ENCODE measurements at regions not wholly inside any gene's neighbourhood (a gene's known extent, or its start where the extent isn't known, plus 50 kb on each side); places are given as distances from the start of the nearest gene placed in this dataset.
"Not testable (repeated sequence)": the region's sequence is repeated elsewhere in the genome, so short reads cannot be mapped to it uniquely, and the experiment has no call there.

GRCh38 chr3:73120710-73121109 lies 59.3 kb downstream of the EBLN2 start:
- no peak for DNase-seq (ENCODE audit: low read depth, low spot score)

- DNase-seq (ENCODE audit: low read depth, low spot score): no peak
These were observed 60.3 kb downstream of the EBLN2 start for GRCh38 chr3:73121669-73122331.

GRCh38 chr3:73134034-73134433 lies 72.6 kb downstream of the EBLN2 start:
- DNase-seq (ENCODE audit: low read depth, low spot score): no peak

- DNase-seq (ENCODE audit: low read depth, low spot score): no peak
These were observed 75.5 kb downstream of the EBLN2 start for GRCh38 chr3:73136941-73137340.

GRCh38 chr3:73137736-73138403 lies 76.4 kb downstream of the EBLN2 start:
- no peak for DNase-seq (ENCODE audit: low read depth, low spot score)

GRCh38 chr3:73140772-73141442 lies 79.4 kb downstream of the EBLN2 start:
- DNase-seq (ENCODE audit: low read depth, low spot score): no peak

GRCh38 chr3:73141525-73141924 lies 80.1 kb downstream of the EBLN2 start:
- DNase-seq (ENCODE audit: low read depth, low spot score): no peak

- DNase-seq (ENCODE audit: low read depth, low spot score): peak; percentile 8
These were observed 81.9 kb downstream of the EBLN2 start for GRCh38 chr3:73143401-73143800.

- peak; percentile 85 for DNase-seq (ENCODE audit: low read depth, low spot score)
These were observed 82.4 kb downstream of the EBLN2 start for GRCh38 chr3:73143821-73144237.

GRCh38 chr3:73144276-73144675 lies 82.8 kb downstream of the EBLN2 start:
- peak; percentile 9 for DNase-seq (ENCODE audit: low read depth, low spot score)

- no peak for DNase-seq (ENCODE audit: low read depth, low spot score)
These were observed 83.4 kb downstream of the EBLN2 start for GRCh38 chr3:73144828-73145227.

- DNase-seq (ENCODE audit: low read depth, low spot score): not testable (repeated sequence)
These were observed 86.0 kb downstream of the EBLN2 start for GRCh38 chr3:73147479-73147878.

- DNase-seq (ENCODE audit: low read depth, low spot score): peak; percentile 13
These were observed 86.7 kb downstream of the EBLN2 start for GRCh38 chr3:73148206-73148605.

- DNase-seq (ENCODE audit: low read depth, low spot score): peak; percentile 65
These were observed 87.2 kb downstream of the EBLN2 start for GRCh38 chr3:73148682-73149081.

- DNase-seq (ENCODE audit: low read depth, low spot score): no peak
These were observed 89.1 kb downstream of the EBLN2 start for GRCh38 chr3:73150369-73151130.

GRCh38 chr3:73152571-73152970 lies 91.1 kb downstream of the EBLN2 start:
- DNase-seq (ENCODE audit: low read depth, low spot score): not testable (repeated sequence)

GRCh38 chr3:73153057-73153456 lies 91.6 kb downstream of the EBLN2 start:
- not testable (repeated sequence) for DNase-seq (ENCODE audit: low read depth, low spot score)

- DNase-seq (ENCODE audit: low read depth, low spot score): not testable (repeated sequence)
These were observed 92.8 kb downstream of the EBLN2 start for GRCh38 chr3:73154261-73154660.

GRCh38 chr3:73155441-73155840 lies 94.0 kb downstream of the EBLN2 start:
- DNase-seq (ENCODE audit: low read depth, low spot score): not testable (repeated sequence)

- DNase-seq (ENCODE audit: low read depth, low spot score): no peak
These were observed 103.2 kb downstream of the EBLN2 start for GRCh38 chr3:73164622-73165021.

- no peak for DNase-seq (ENCODE audit: low read depth, low spot score)
These were observed 114.2 kb downstream of the EBLN2 start for GRCh38 chr3:73175698-73176097.

- DNase-seq (ENCODE audit: low read depth, low spot score): no peak
These were observed 115.5 kb downstream of the EBLN2 start for GRCh38 chr3:73176941-73177340.

Data from astrocyte of the hippocampus (primary cell).